Brain microvascular endothelial cell (primary cell): ENCODE measurements at regions not wholly inside any gene's neighbourhood (a gene's known extent, or its start where the extent isn't known, plus 50 kb on each side); places are given as distances from the start of the nearest gene placed in this dataset.

Experiments
- DNase-seq: peaks from one replicate; pipeline ENCODE4 v3.0.0-alpha.2; 2020
- H3K27ac ChIP-seq: fragments of 250-450 bp; sonication (Bioruptor Pico); 2 replicates; pipeline ENCODE4 v1.5.1; 2020; ENCODE audit warnings: mild to moderate bottlenecking, moderate library complexity
- H3K27me3 ChIP-seq: fragments of 250-450 bp; sonication (Bioruptor Pico); replicated peaks from 2 replicates; pipeline ENCODE4 v1.5.1; 2020; ENCODE audit warnings: mild to moderate bottlenecking
- H3K36me3 ChIP-seq: fragments of 250-450 bp; sonication (Bioruptor Pico); replicated peaks from 2 replicates; pipeline ENCODE4 v1.5.1; 2020; ENCODE audit warnings: mild to moderate bottlenecking
- H3K4me3 ChIP-seq: 2 replicates; pipeline ENCODE4 v1.5.1; 2011; ENCODE audit warnings: low read depth, mild to moderate bottlenecking, control low read depth, low read length, moderate library complexity
- in situ Hi-C: cut with HindIII; loops from 2 replicates; pipeline ENCODE4 v1.10.0; 2017; ENCODE audit warnings: low sequenced_read_pairs, low pct_ligation_motif_present
- TF ChIP-seq, protein P1 (sequence below): IDR thresholded peaks from 2 replicates; pipeline ENCODE4 v1.5.1; 2011; ENCODE audit warnings: low read depth, mild to moderate bottlenecking, moderate library complexity, low read length, control low read depth, inconsistent platforms; ENCODE audit errors: missing control alignments

DNA sequence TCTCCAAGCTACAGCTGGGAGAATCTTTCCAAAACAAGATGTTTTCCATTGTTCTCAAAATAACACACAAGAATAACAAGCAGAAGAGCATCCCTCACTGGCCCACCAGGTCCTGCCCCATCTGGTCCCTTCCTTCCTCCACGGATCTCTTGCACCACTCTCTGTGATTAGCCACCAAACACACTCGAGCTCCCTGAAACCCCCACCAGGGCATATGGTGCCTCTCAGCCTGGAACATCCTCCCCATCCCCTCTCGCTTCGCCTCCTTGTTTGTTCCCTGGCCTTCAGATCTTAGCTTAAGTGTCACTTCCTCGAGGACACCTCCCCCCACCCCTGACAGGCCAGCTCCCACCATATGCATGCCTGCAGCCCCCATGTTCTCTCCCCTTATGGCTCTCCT, 496.6 kb upstream of the PROK2 start:
- no peak for DNase-seq
- TF ChIP-seq, protein P1, sequence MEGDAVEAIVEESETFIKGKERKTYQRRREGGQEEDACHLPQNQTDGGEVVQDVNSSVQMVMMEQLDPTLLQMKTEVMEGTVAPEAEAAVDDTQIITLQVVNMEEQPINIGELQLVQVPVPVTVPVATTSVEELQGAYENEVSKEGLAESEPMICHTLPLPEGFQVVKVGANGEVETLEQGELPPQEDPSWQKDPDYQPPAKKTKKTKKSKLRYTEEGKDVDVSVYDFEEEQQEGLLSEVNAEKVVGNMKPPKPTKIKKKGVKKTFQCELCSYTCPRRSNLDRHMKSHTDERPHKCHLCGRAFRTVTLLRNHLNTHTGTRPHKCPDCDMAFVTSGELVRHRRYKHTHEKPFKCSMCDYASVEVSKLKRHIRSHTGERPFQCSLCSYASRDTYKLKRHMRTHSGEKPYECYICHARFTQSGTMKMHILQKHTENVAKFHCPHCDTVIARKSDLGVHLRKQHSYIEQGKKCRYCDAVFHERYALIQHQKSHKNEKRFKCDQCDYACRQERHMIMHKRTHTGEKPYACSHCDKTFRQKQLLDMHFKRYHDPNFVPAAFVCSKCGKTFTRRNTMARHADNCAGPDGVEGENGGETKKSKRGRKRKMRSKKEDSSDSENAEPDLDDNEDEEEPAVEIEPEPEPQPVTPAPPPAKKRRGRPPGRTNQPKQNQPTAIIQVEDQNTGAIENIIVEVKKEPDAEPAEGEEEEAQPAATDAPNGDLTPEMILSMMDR = no peak
- Histone ChIP-seq H3K36me3 (no peaks in the 10 kb centered on the region), H3K27ac (no peak overlapping the region), H3K27me3 (peaks cover 7% of the 10 kb centered on the region), H3K4me3 (no peak overlapping the region)
- in situ Hi-C loops = no loop called here

DNA sequence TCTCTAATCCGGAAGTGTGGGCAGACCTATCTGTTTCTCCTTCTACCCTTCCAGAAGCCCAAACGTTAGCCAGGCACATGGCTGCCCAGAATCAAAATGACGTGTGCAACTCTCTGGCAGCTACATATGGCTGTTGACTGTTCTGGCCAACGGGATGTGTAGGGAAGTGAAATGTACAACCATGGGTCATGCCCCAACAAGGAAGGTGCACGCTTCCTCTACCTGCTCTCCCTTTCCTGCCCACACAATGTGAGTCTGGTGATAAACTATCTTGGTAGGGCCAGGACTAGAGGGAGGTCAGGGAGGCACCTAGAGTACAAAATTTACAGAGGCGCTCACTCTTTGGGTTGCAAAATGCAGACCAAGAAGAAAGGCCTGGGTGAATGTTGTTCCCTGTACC, 495.9 kb upstream of the PROK2 start:
- Histone ChIP-seq H3K36me3 (no peaks in the 10 kb centered on the region), H3K4me3 (no peak overlapping the region), H3K27me3 (peaks cover 6% of the 10 kb centered on the region), H3K27ac (no peak overlapping the region)
- no peak for DNase-seq
- TF ChIP-seq, protein P1 = no peak
- in situ Hi-C loops = no loop called here

DNA sequence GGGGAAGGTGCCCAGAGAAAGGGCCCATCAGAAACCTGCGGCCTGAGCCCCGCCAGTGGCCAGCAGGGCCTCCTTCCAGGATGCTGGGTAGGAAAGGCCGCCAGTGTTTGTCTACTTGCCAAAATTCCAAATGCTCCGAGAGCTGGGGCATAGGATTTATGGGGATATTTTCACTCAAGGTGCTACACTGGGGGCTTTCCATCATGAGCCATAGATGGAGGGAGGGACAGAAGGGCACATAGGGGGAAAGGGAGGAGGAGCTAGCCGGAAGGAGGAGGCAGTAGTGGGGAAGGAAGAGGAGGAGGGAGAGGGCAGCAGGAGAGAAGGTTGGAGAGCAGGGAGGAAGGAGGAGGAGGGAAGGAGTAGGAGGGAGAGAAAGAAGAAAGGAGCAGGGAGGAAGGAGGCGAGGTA, 494.7 kb upstream of the PROK2 start:
- no peak overlapping the region for H3K4me3 ChIP-seq
- no peak for DNase-seq
- in situ Hi-C loops = no loop called here
- H3K27ac ChIP-seq = no peak overlapping the region
- TF ChIP-seq, protein P1 = no peak
- H3K36me3 ChIP-seq = no peaks in the 10 kb centered on the region
- H3K27me3 ChIP-seq = peaks cover 6% of the 10 kb centered on the region

DNA sequence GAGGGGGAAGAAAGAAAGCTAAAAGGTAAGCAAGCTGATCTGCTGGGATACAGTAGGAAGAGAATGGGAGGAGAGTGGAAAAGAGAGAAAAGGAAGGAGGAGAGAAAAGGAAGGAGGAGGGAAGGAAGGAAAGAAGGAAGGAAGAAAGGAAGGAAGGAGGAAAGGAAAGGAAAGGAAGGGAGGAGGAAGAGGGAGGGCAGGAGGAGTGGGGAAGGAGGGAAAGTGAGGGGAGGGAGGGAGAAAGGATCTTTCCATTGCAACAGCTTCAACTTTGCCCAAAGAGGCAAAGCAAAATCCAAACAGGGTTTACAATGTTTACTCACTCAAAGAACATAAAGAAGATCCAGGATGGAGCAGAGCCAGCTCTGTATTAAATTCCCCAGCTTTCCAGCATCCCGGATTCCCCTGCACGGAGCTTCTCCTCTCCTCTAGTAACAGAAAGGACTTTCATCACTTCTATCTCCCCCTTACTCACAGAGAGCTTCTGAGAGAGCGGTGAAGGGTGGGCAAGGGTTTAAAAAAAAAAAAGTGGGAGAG, 494.2 kb upstream of the PROK2 start:
- no peaks in the 10 kb centered on the region for H3K36me3 ChIP-seq
- in situ Hi-C loops = no loop called here
- H3K27me3 ChIP-seq = peaks cover 6% of the 10 kb centered on the region
- no peak overlapping the region for H3K27ac ChIP-seq
- no peak for DNase-seq
- H3K4me3 ChIP-seq = no peak overlapping the region
- TF ChIP-seq, protein P1 = no peak

DNA sequence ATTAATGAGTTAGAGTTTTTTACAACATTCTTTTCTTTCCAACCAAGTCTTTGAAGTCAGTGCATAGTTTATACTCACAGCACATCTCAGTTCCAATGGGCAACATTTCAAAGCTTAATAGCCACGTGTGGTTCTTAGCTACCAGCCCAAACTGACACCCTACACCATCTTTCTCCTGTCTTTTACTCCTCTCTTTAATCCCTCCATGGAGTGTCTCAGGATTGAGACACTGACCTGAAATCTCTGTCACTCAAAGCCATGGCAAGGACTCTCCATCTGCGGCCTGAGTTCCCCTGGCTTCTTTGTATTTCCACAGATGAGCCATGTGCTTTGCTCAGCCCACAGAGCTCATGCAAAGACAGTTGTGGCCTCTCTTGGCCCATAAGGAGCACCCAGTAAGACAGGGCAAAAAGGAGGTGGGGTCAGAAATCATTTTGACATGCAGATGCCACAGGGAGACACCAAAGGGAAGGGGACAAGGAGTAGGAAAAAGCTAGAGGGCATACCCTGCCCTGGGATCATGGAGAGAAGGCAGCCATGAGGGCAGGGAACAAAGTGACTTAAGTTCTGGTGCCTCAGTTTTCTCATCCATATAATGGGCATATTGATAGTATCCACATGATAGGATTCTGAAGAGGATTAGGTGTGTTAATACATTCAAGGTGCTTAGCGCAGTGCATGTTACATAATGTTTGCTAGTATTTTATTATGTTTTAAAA, 493.6 kb upstream of the PROK2 start:
- Histone ChIP-seq H3K27me3 (peaks cover 6% of the 10 kb centered on the region), H3K27ac (no peak overlapping the region), H3K4me3 (no peak overlapping the region), H3K36me3 (no peaks in the 10 kb centered on the region)
- DNase-seq = no peak
- TF ChIP-seq, protein P1 = no peak
- in situ Hi-C loops = no loop called here

DNA sequence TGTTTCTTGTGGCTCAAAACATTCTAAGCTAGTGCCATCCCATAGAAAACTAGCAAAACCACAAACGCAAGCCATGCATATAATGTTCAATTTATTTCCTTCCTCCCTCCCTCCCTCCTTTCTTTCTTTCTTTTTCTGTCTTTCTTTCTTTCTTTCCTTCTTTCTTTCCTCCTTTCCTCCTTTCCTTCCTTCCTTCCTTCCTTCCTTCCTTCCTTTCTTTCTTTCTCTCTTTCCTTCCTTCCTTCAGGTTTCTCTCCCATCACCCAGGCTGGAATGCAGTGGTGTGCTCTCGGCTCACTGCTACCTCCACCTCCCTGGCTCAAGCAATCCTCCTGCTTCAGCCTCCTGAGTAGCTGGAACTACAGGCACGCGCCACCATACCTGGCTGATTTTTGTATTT, 492.8 kb upstream of the PROK2 start:
- H3K36me3 ChIP-seq = no peaks in the 10 kb centered on the region
- no peak for DNase-seq
- H3K4me3 ChIP-seq = no peak overlapping the region
- TF ChIP-seq, protein P1 = no peak
- H3K27ac ChIP-seq = no peak overlapping the region
- H3K27me3 ChIP-seq = peaks cover 6% of the 10 kb centered on the region
- in situ Hi-C loops = no loop called here
